GM19023 (cell line): ENCODE measurements at regions not wholly inside any gene's neighbourhood (a gene's known extent, or its start where the extent isn't known, plus 50 kb on each side); places are given as distances from the start of the nearest gene placed in this dataset.

Experiments
- ATAC-seq: cut with Tn5 transposase; IDR thresholded peaks from one replicate; pipeline ENCODE4 v1.9.1; 2021; ENCODE audit warnings: mild to moderate bottlenecking, moderate library complexity; ENCODE audit not compliant: unreplicated experiment

- ATAC-seq = no peak
These were observed 52.3 kb upstream of the KLHL25 start for GRCh38 chr15:85847031-85847430.

DNA sequence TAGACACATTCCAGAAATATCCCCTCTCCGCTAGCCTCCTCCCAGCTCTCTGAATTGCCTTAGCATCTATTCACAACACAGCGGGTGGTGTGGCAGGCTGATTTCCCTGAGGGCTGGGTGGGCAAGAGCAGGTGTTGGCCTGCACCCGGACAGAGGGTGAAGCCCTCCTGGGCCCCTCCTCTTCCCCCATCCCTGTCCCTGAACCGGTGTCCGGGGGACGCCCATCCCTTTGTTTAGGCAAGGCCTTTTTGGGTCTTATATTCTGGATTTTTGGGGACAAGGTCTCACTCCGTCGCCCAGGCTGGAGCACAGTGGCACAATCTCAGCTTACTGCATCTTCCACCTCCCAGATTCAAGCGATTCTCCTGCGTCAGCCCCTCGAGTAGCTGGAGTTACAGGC, 55.2 kb upstream of the KLHL25 start:
- ATAC-seq = no peak

- ATAC-seq = no peak
These were observed 58.2 kb upstream of the KLHL25 start for GRCh38 chr15:85852969-85853368.

DNA sequence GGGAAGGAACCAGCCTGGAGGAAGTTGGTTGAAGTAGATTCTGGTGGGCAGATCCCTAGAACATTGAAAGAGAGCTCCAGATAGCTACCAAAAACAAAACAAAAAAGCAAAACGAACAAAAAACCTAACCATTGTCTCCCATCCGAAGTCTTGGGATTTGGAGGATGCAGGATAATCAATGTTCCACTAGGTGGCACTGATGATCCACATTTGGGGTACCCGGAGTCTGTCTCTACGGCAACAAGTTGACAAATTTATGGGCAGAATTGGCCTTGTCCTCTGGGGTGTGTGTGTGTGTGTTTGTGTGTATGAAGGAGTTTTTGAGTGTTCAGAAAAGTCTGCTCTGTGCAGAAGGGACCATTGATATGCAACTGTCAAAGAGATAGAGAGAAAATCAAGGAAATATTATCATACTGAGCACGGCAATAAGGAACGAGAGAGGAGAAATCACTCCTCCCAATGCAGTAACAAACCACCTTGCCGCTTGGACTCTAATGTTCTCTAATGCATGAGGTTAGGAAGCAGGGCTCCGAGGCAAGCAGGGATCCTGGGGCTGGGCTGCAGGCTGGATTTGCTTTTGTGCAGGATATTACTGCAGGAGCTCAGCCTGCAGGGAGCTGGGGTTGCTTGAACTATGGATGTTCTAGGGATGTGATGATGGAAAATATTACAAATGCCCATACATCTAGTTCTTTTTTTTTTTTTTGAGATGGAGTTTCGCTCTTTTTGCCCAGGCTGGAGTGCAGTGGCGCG, 59.8 kb upstream of the KLHL25 start:
- ATAC-seq = peak; percentile 60

- peak; percentile 94 for ATAC-seq
These were observed 64.1 kb upstream of the KLHL25 start for GRCh38 chr15:85858586-85859375.

- no peak for ATAC-seq
These were observed 64.9 kb upstream of the KLHL25 start for GRCh38 chr15:85859671-85860070.

- no peak for ATAC-seq
These were observed 65.9 kb upstream of the KLHL25 start for GRCh38 chr15:85860394-85861161.

- ATAC-seq = no peak
These were observed 70.5 kb upstream of the KLHL25 start for GRCh38 chr15:85865070-85865684.

GRCh38 chr15:85867250-85867649, 72.5 kb upstream of the KLHL25 start:
- ATAC-seq = no peak

DNA sequence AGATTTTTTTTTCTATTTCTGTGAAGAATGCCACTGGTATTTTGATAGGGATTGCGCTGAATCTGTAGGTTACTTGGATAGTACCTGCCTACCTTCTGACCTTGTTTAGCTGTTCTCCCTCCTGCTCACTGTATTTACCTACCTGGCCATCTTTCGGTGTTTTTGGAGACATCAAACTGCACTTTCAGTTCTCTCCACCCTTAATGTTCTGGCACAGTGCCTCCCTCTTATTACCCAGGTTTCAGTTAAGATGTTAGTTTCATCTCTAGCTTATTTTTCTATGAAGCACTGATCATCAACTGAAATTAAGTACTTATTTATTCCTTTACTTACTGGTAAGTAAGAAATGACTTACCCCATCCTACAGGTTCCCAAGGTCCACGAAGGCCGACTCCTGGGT, 74.4 kb upstream of the KLHL25 start:
- ATAC-seq = no peak

DNA sequence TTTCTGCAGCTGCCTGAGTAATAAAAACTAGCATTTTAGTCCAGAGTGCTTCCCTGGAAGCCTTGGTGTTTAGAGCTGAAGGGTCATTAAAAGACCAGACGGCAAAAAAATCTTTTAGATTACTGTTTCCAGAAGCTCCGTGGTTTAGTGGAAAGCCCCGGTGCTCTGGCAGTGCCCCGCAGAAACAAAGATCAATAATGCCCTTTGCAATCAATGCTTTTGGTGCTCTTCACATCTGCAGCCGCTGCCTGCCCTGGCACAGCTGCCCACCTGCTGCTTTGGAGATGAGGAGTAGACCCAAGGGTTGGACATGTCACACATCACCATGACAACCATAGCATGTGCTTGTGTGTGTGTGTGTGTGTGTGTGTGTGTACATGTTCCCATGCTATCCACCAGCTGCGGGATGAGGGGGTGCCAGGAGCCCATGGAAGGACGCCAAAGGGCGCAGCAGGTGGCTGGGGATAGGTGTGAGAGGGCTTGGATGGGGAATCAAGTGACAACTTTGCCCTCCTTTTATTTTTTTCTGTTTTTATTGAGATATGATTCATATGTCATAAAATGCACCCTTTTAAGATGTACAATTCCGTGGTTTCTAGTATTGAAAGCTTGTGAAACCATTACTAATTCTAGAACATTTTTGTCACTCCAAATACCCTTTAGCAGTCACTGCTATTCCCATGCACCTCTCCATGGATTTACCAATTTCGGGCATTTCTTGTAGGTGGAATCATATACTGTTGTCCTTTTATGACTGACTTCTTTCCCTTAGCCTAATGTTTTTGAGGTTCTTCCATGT, 75.7 kb upstream of the KLHL25 start:
- no peak for ATAC-seq

- no peak for ATAC-seq
These were observed 76.8 kb upstream of the KLHL25 start for GRCh38 chr15:85871545-85871944.

DNA sequence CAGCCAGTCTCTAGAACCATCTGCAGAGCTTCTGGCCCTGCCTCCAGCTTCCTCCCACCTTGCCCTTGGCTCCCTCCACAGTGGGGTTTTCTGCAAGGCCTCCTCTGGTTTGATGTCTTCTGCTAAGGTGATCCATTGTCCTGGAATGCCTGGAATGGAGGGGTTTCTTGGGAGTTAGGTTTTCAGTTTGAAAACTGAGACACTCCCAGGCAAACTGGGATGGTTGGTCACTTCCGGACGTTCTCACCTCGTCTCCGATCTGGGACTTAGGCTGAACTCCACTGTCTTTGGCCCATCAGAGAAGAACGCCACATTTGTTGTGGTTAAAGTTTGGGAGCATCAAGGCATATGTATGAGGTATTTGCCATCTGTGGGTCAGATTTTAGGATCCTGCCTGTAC, 77.4 kb upstream of the KLHL25 start:
- no peak for ATAC-seq

DNA sequence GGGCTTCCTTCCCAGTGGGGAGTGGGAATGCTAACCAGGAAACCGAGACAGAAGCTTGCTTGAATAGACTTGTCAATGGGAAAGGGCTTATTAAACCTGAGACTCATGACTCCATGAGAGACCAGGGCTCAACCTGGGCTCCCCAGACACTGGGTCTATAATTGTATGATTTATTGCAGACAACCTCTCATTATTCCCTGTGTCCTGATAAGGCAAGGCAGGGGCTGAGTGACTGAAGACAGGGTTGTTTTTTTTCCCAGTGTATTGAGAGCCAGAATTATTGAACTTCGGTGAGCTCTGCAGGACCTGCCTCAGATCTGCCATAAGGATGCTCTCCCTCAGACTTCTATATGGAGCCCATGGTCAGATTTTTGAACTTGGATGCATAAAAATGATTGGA, 79.5 kb upstream of the KLHL25 start:
- ATAC-seq = no peak

DNA sequence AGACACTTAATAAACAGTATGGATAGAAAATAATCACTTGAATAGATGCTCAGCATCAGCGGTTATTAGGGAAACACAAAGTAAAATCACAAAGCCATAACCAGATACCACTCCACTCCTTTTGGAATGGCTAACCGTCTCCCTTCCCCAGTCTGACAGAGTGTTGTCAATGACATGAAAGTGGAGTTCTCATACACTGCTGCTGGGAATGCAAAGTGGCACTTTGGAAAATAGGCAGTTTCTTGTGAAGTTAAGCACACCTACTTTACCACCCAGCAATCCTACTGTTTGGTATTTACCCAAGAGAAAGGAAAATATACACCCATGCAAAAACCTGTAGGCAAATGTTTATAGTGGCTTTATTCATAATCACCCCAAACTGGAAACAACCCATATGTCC, 81.0 kb upstream of the KLHL25 start:
- no peak for ATAC-seq

DNA sequence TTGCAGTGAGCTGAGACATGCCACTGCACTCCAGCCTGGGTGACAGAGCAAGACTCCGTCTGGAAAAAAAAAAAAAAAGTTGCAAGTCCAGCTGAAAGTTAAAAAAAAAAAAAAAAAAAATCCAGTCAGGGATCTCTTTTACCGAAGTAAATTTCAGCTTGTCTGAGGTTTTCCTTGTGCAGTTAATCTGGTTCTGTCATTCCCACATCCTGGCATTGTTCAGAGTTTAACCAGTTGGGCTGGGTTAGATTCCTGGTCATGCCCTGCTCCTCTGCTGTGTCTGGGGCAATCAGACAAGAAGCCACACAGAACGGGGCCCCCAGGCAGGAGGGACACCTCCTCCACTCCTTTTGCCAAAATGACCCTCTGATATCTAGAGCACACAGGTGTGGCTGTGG, 84.1 kb upstream of the KLHL25 start:
- no peak for ATAC-seq

DNA sequence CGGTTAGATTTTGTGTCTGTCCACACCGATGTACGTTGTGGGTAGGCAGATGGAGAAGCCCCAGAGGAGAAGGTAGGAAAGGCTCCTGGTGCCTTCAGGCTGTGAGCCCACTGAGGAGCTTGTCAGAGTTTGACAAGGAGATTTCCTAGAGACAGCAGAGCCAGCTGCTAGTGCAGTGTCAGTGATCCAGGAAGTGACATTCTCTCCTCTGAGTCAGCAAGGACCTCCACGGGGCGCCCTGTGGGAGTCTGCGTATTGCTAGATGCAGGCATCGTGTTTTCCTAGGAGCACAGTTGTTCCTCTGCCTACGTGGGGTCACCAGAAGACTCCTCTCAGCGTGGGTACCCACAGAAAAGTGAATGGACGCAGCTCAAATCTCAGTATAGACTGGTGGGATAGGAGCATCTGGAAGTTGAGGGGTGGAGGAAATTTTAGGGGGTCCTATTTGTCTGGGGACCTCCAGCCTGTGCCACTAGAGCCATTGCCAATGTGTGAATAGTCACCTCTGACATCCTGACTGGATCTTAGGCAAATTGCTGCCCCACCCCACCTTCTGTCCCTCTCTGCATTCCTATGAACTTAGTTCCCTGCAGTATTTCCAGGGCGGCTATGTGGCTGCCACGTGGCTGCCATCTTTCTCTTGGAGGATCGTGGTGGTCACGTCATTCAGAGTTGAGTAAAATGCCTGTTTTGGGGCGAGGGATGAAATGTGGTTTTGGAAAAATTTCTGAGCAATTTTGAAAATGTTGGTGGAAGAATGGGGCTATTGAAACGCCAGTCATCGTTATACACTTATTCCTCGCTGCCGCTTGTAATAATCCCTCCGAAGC, 84.8 kb upstream of the KLHL25 start:
- no peak for ATAC-seq

GRCh38 chr15:85880501-85881190, 85.9 kb upstream of the KLHL25 start:
- no peak for ATAC-seq

DNA sequence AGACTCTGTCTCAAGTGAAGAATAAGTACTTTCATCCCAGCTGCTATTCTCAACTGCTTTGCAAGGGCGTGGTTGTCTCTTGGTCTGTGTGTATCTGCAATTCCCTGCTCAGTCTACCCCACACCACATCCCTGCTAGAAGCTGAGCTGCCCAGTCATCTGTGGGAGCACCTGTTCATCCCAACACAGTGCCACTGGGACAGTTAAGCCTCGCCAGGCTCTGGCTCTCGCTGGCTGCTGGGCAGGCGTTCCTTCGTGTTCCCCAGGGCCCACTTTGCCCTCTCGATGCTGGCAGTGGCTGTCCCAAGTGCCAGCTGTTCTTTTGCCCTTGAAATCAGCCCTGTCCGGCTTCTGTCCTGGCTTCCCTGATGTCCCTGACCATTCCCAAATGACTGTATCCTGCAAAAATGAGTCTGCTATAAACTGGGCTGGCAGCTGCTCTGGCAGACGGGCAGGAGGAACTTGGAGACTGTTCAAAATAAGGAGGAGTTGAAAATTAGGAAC, 91.6 kb upstream of the KLHL25 start:
- no peak for ATAC-seq
